HepG2 (cell line): ENCODE measurements at regions not wholly inside any gene's neighbourhood (a gene's known extent, or its start where the extent isn't known, plus 50 kb on each side); places are given as distances from the start of the nearest gene placed in this dataset.

Experiments
- ATAC-seq: fragments of 200-7000 bp; cut with Tn5 transposase; 3 replicates; pipeline ENCODE4 v1.9.1; 2020; ENCODE audit warnings: mild to moderate bottlenecking, moderate library complexity
- BruUV-seq: library from RNA; stranded (reverse); fragments of 400-500 nt; replicated peaks from 2 replicates; lab custom pipeline; 2021; lab: Mats Ljungman, UMichigan
- CTCF ChIA-PET: fragments of 300-600 bp; formaldehyde crosslinking; extraction: SDS; loops from one replicate; lab custom pipeline; 2021; ENCODE audit warnings: low total read pairs, inconsistent platforms, low intra/inter-chr PET ratio; lab: Yijun Ruan, JAX
- POLR2A ChIA-PET: fragments of 350-600 bp; sonication (Branson Sonifier 250); formaldehyde crosslinking; loops from one replicate; lab custom pipeline; 2020; ENCODE audit warnings: antibody characterized with exemption, inconsistent platforms; lab: Yijun Ruan, JAX
- DNase-seq: peaks from one replicate; pipeline ENCODE4 v3.0.0-alpha.2; 2015; ENCODE audit warnings: low spot score
- FAIRE-seq: peaks from 3 replicates; lab custom pipeline; 2011; peaks lifted over from hg19 to GRCh38; lab: Jason Lieb, UNC
- H2AFZ ChIP-seq: one replicate; pipeline ENCODE4 v1.6.1; 2011; ENCODE audit warnings: low read length, inconsistent platforms
- H3K27ac ChIP-seq: fragments of 300-600 bp; 3 replicates; pipeline ENCODE4 v1.8.0; 2011; ENCODE audit warnings: mixed run types, mild to moderate bottlenecking, mixed read lengths, low read length, inconsistent platforms; ENCODE audit not compliant: insufficient read depth; ENCODE audit errors: extremely low read length
- H3K27me3 ChIP-seq, 2 experiments: fragments of 200-600 bp in 1 of 2; 2 replicates in 1 of 2; 3 replicates in 1 of 2; pipeline versions ENCODE4 v1.6.0 to v1.8.0; 2011; ENCODE audit warnings: low read length in 2 of 2, mild to moderate bottlenecking in 2 of 2, moderate library complexity in 2 of 2, inconsistent platforms in 1 of 2; ENCODE audit not compliant: insufficient read depth in 2 of 2, control insufficient read depth in 1 of 2
- H3K36me3 ChIP-seq, 2 experiments: fragments of 200-600 bp in 1 of 2; replicated peaks in 1 of 2; 2 replicates in 1 of 2; 3 replicates in 1 of 2; pipeline versions ENCODE4 v1.5.1 to v1.8.0; 2011; ENCODE audit warnings: low read length in 2 of 2, inconsistent platforms in 1 of 2; ENCODE audit not compliant: insufficient read depth in 2 of 2, control insufficient read depth in 1 of 2
- H3K4me1 ChIP-seq: 2 replicates; pipeline ENCODE4 v1.5.1; 2012; ENCODE audit warnings: low read length, inconsistent platforms; ENCODE audit not compliant: insufficient read depth
- H3K4me2 ChIP-seq: 2 replicates; pipeline ENCODE4 v1.6.0; 2011; ENCODE audit warnings: low read depth, low read length, inconsistent platforms
- H3K4me3 ChIP-seq, 3 experiments: fragments of 200-600 bp in 1 of 3; sonication (generic), shearing (Covaris generic) in 1 of 3; replicated peaks in 1 of 3; 2 replicates each; pipeline ENCODE4 v1.5.1; 2011 to 2016; ENCODE audit warnings: low read length in 3 of 3, inconsistent platforms in 2 of 3, low read depth in 2 of 3, mild to moderate bottlenecking in 2 of 3, control low read depth in 1 of 3, mixed read lengths in 1 of 3; ENCODE audit not compliant: insufficient read depth in 1 of 3
- H3K79me2 ChIP-seq: one replicate; pipeline ENCODE4 v1.6.1; 2011; ENCODE audit warnings: low read length, inconsistent platforms; ENCODE audit not compliant: insufficient read depth
- H3K9ac ChIP-seq: 2 replicates; pipeline ENCODE4 v1.6.0; 2011; ENCODE audit warnings: mild to moderate bottlenecking, low read depth, low read length, inconsistent platforms; ENCODE audit not compliant: insufficient read depth
- H3K9me3 ChIP-seq: 2 replicates; pipeline ENCODE4 v1.5.1; 2012; ENCODE audit warnings: mild to moderate bottlenecking, low read length
- H4K20me1 ChIP-seq: 2 replicates; pipeline ENCODE4 v1.6.0; 2011; ENCODE audit warnings: inconsistent platforms, mild to moderate bottlenecking, low read length, moderate library complexity; ENCODE audit not compliant: insufficient read depth
- CENPX ChIP-seq: sonication (generic); formaldehyde crosslinking; IDR thresholded peaks from 2 replicates; pipeline ENCODE4 v1.9.0; 2021; ENCODE audit warnings: mild to moderate bottlenecking, missing genetic modification reagents, moderate library complexity
- FOXJ3 ChIP-seq: sonication (generic); formaldehyde crosslinking; IDR thresholded peaks from 2 replicates; pipeline ENCODE4 v1.4.0; 2020; ENCODE audit warnings: missing genetic modification reagents, mild to moderate bottlenecking, borderline replicate concordance
- KLF6 ChIP-seq: IDR thresholded peaks from 2 replicates; pipeline ENCODE4 v1.8.0; 2016; ENCODE audit warnings: missing biosample characterization, missing genetic modification reagents
- MED1 ChIP-seq: sonication (generic); formaldehyde crosslinking; IDR thresholded peaks from 2 replicates; pipeline ENCODE4 v1.4.0; 2020; ENCODE audit warnings: missing genetic modification reagents
- MYC ChIP-seq: sonication (generic); formaldehyde crosslinking; IDR thresholded peaks from 2 replicates; pipeline ENCODE4 v1.9.0; 2021; ENCODE audit warnings: missing genetic modification reagents, borderline replicate concordance
- ZKSCAN5 ChIP-seq: sonication (generic); formaldehyde crosslinking; IDR thresholded peaks from 2 replicates; pipeline ENCODE4 v1.5.1; 2020; ENCODE audit warnings: mild to moderate bottlenecking, missing genetic modification reagents
- ZNF331 ChIP-seq: sonication (generic); formaldehyde crosslinking; IDR thresholded peaks from 2 replicates; pipeline ENCODE4 v1.4.0; 2020; ENCODE audit warnings: missing genetic modification reagents
- ZNF703 ChIP-seq: sonication (generic); formaldehyde crosslinking; IDR thresholded peaks from 2 replicates; pipeline ENCODE4 v1.5.1; 2020; ENCODE audit warnings: missing genetic modification reagents, mild to moderate bottlenecking, moderate library complexity, borderline replicate concordance
- WGBS: methylation state at CpG from one replicate; pipeline ENCODE4 v1.1.6; 2017; ENCODE audit warnings: low lambda C conversion rate; 5-methylcytosine and 5-hydroxymethylcytosine counted together
- in situ Hi-C: cut with HindIII; loops from 2 replicates; pipeline ENCODE4 v1.10.0; 2017; ENCODE audit warnings: low pct_unique_long_range_greater_than_20kb; ENCODE audit not compliant: extremely low pct_ligation_motif_present
- intact Hi-C: fragments of 100-400 bp; cut with micrococcal nuclease; formaldehyde crosslinking; loops from one replicate; pipeline ENCODE4 v1.10.0; 2022; ENCODE audit not compliant: unreplicated experiment
- TF ChIP-seq, protein P1 (sequence below): sonication (generic); formaldehyde crosslinking; IDR thresholded peaks from 2 replicates; pipeline ENCODE4 v1.5.1; 2020; ENCODE audit warnings: missing genetic modification reagents, mild to moderate bottlenecking, borderline replicate concordance
- TF ChIP-seq, protein P2 (sequence below): sonication (generic); formaldehyde crosslinking; conservative IDR thresholded peaks from 2 replicates; pipeline ENCODE4 v1.8.0; 2022; ENCODE audit warnings: missing genetic modification reagents
- TF ChIP-seq, protein P3 (sequence below), 2 experiments: sonication (generic) in 1 of 2; formaldehyde crosslinking in 1 of 2; IDR thresholded peaks; 2 replicates each; pipeline versions ENCODE4 v1.4.0 to v1.6.1; 2018 to 2020; ENCODE audit warnings: missing genetic modification reagents in 2 of 2, borderline replicate concordance in 1 of 2, low read depth in 1 of 2, mild to moderate bottlenecking in 1 of 2, missing biosample characterization in 1 of 2

DNA sequence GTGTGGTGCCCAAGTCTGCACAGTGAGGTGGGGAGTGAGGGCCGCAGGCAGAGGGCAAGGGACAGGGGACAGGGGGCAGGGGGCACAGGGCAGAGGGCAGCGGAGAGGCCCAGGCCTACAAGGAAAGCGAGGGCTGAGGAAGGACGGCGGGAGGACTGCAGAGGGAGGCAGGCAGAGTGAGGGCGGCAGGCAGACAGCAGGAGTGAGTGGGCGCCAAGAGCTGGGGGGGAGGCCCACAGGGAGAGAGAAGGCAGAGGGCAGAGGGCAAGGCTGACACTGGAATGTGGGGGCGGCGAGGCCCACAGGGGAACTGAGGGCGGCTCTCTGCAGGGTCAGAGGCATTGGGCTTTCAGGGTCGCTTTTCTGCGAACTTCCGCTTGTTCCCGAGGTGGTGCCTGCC, 267.8 kb upstream of the NDN start (continued):
- TF ChIP-seq, protein P1, sequence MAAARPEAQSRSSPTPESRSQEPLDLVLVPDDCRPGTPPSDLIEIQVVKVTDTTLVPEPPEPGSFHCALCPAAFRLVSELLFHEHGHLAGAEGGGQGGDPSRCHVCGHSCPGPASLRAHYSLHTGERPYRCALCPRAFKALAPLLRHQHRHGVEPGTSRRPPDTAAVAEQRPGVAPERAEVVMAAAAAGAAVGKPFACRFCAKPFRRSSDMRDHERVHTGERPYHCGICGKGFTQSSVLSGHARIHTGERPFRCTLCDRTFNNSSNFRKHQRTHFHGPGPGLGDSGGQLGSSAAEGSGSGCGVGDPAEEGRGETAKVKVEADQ (CRISPR knock-in tag), result no peak
- no peak for TF ChIP-seq CENPX
- TF ChIP-seq ZKSCAN5, result no peak
- TF ChIP-seq, all 625 proteins: peak for 0

DNA sequence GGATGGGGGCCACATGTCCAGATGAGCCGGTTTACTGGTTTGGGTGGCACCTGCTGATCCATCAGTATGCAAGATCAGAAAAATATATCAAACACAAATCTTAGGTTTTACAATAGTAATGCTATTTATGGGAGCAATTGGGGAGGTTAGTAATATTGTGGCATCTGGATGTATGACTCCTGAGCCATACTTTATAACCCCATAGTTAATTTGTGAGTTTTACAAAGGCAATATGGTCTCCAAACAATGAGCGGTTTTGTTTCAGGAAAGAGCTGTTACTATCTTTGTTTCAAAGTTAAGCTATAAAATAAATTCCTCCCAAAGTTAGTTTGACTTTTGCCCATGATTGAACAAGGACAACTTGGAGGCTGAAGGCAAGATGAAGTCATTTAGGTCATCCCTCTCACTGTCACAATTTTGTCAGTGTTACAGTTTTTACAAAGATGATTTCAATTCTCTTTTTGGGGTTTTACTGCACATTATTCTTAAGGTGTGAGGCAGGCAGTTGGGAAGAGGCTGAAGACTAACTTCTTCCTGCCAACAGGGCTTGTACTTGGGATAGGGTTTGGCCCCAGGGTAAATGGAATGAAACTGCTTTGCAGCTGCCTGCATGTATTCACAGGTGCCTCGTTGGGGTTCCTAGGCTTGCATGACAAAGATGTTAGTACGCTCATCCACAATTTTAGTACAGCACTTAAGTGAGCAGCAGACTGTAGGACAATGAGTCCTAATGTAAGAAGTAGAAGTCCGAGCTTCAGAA, 296.6 kb upstream of the NDN start:
- no peak for DNase-seq
- in situ Hi-C loops, result no loop called here

More for the DNA sequence above, 296.6 kb upstream of the NDN start:
- TF ChIP-seq KLF6 (no peak), ZNF703 (CRISPR knock-in tag) (no peak), FOXJ3 (CRISPR knock-in tag) (no peak), MED1 (CRISPR knock-in tag) (no peak), ZNF331 (CRISPR knock-in tag) (no peak), MYC (CRISPR knock-in tag) (no peak)
- TF ChIP-seq, protein P2, sequence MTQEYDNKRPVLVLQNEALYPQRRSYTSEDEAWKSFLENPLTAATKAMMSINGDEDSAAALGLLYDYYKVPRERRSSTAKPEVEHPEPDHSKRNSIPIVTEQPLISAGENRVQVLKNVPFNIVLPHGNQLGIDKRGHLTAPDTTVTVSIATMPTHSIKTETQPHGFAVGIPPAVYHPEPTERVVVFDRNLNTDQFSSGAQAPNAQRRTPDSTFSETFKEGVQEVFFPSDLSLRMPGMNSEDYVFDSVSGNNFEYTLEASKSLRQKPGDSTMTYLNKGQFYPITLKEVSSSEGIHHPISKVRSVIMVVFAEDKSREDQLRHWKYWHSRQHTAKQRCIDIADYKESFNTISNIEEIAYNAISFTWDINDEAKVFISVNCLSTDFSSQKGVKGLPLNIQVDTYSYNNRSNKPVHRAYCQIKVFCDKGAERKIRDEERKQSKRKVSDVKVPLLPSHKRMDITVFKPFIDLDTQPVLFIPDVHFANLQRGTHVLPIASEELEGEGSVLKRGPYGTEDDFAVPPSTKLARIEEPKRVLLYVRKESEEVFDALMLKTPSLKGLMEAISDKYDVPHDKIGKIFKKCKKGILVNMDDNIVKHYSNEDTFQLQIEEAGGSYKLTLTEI (CRISPR knock-in tag), result no peak
- TF ChIP-seq, protein P3, sequence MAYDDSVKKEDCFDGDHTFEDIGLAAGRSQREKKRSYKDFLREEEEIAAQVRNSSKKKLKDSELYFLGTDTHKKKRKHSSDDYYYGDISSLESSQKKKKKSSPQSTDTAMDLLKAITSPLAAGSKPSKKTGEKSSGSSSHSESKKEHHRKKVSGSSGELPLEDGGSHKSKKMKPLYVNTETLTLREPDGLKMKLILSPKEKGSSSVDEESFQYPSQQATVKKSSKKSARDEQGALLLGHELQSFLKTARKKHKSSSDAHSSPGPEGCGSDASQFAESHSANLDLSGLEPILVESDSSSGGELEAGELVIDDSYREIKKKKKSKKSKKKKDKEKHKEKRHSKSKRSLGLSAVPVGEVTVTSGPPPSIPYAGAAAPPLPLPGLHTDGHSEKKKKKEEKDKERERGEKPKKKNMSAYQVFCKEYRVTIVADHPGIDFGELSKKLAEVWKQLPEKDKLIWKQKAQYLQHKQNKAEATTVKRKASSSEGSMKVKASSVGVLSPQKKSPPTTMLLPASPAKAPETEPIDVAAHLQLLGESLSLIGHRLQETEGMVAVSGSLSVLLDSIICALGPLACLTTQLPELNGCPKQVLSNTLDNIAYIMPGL (CRISPR knock-in tag; IDR thresholded peaks at IDR 0.05; ENCODE audit: borderline replicate concordance in 1 of 2, low read depth in 1 of 2), result no peak
- BruUV-seq, result no TSS peak
- Histone ChIP-seq H3K27me3 (no peaks in the 10 kb centered on the region), H3K36me3 (no peaks in the 10 kb centered on the region), H3K79me2 (no peaks in the 10 kb centered on the region), H3K9ac (no peak overlapping the region), H3K4me2 (no peak overlapping the region), H2AFZ (no peak overlapping the region), H4K20me1 (no peaks in the 10 kb centered on the region), H3K4me1 (no peaks in the 10 kb centered on the region), H3K27ac (no peak overlapping the region), H3K9me3 (peaks cover 79% of the 10 kb centered on the region), H3K4me3 (no peak overlapping the region)
- WGBS, result 4% methylated on average over 5 of the region's 5 CpGs
- FAIRE-seq (no peak), ATAC-seq (no peak)
- intact Hi-C loops, result no loop called here
- ChIA-PET CTCF (no interaction called here), POLR2A (no interaction called here)
